OCI-LY7 (cell line): ENCODE measurements at regions not wholly inside any gene's neighbourhood (a gene's known extent, or its start where the extent isn't known, plus 50 kb on each side); places are given as distances from the start of the nearest gene placed in this dataset.

ENCODE experiments used
- CTCF ChIP-seq: fragments of 200-600 bp; sonication (generic); conservative IDR thresholded peaks from 2 replicates; pipeline ENCODE4 v1.5.1; 2014; ENCODE audit warnings: mild to moderate bottlenecking, antibody characterized with exemption, low read length, moderate library complexity, mixed read lengths
- EZH2phosphoT487 ChIP-seq: fragments of 200-600 bp; sonication (generic); IDR thresholded peaks from 2 replicates; pipeline ENCODE4 v1.6.1; 2018; ENCODE audit warnings: low read depth, borderline replicate concordance, mild to moderate bottlenecking, mixed run types, antibody characterized with exemption, low read length, moderate library complexity, mixed read lengths

- no peak for TF ChIP-seq CTCF
- no peak for TF ChIP-seq EZH2phosphoT487
Measured at GRCh38 chr13:37168151-37168550, 62.7 kb upstream of the CSNK1A1L start.
